K562 (cell line): ENCODE measurements at regions not wholly inside any gene's neighbourhood (a gene's known extent, or its start where the extent isn't known, plus 50 kb on each side); places are given as distances from the start of the nearest gene placed in this dataset.

Source experiments
- ATAC-seq: fragments of 200-7000 bp; cut with Tn5 transposase; 3 replicates; pipeline ENCODE4 v1.9.1; 2020; ENCODE audit warnings: moderate library complexity
- BruUV-seq: library from RNA; stranded (reverse); fragments of 400-500 nt; replicated peaks from 2 replicates; lab custom pipeline; 2021; lab: Mats Ljungman, UMichigan
- CTCF ChIA-PET: fragments of 300-600 bp; formaldehyde crosslinking; extraction: SDS; loops from one replicate; lab custom pipeline; 2021; ENCODE audit warnings: low intra/inter-chr PET ratio; lab: Yijun Ruan, JAX
- POLR2A ChIA-PET: fragments of 300-600, 350-650 bp; sonication (Branson Sonifier 250); formaldehyde crosslinking; extraction: SDS; loops from one replicate; lab custom pipeline; 2021; ENCODE audit warnings: antibody characterized with exemption, inconsistent platforms; lab: Yijun Ruan, JAX
- DNase-seq, 4 experiments: peaks; one replicate each; pipeline versions ENCODE4 v3.0.0 to v3.0.0-alpha.2; 2011 to 2018; ENCODE audit warnings: low spot score in 3 of 4, mixed read lengths in 3 of 4; ENCODE audit errors: extremely low read depth in 1 of 4
- FAIRE-seq: peaks from 2 replicates; lab custom pipeline; 2011; peaks lifted over from hg19 to GRCh38; lab: Jason Lieb, UNC
- H2AFZ ChIP-seq: 2 replicates; pipeline ENCODE4 v1.6.0; 2011; ENCODE audit warnings: low read depth, low read length, control low read depth, inconsistent platforms
- H3K27ac ChIP-seq: fragments of 200-600 bp; 3 replicates; pipeline ENCODE4 v1.8.0; 2011; ENCODE audit warnings: low read depth, mild to moderate bottlenecking, control low read depth, inconsistent platforms, low read length, moderate library complexity, mixed read lengths; ENCODE audit errors: extremely low read depth
- H3K27me3 ChIP-seq, 2 experiments: fragments of 300-600 bp in 1 of 2; 2 replicates in 1 of 2; 3 replicates in 1 of 2; pipeline versions ENCODE4 v1.6.0 to v1.8.0; 2011; ENCODE audit warnings: inconsistent platforms in 2 of 2, low read length in 2 of 2, mild to moderate bottlenecking in 1 of 2, mixed read lengths in 1 of 2, moderate library complexity in 1 of 2; ENCODE audit not compliant: control insufficient read depth in 2 of 2, insufficient read depth in 2 of 2
- H3K36me3 ChIP-seq: fragments of 300-600 bp; 3 replicates; pipeline ENCODE4 v1.8.0; 2011; ENCODE audit warnings: mild to moderate bottlenecking, low read length, inconsistent platforms; ENCODE audit not compliant: control insufficient read depth, insufficient read depth
- H3K4me1 ChIP-seq, 2 experiments: fragments of 200-600 bp in 1 of 2; replicated peaks in 1 of 2; 2 replicates in 1 of 2; 3 replicates in 1 of 2; pipeline versions ENCODE4 v1.5.1 to v1.8.0; 2011; ENCODE audit warnings: inconsistent platforms in 2 of 2, low read length in 2 of 2, mild to moderate bottlenecking in 1 of 2, mixed read lengths in 1 of 2, moderate library complexity in 1 of 2; ENCODE audit not compliant: control insufficient read depth in 2 of 2, insufficient read depth in 2 of 2
- H3K4me2 ChIP-seq: 2 replicates; pipeline ENCODE4 v1.6.1; 2011; ENCODE audit warnings: low read length, control low read depth, inconsistent platforms, mixed read lengths; ENCODE audit not compliant: insufficient read depth
- H3K4me3 ChIP-seq: fragments of 200-600 bp; sonication (generic), shearing (Covaris generic); 2 replicates; pipeline ENCODE4 v1.5.1; 2016; ENCODE audit warnings: control low read depth, inconsistent platforms
- H3K79me2 ChIP-seq: fragments of 200-600 bp; 3 replicates; pipeline ENCODE4 v1.8.0; 2011; ENCODE audit warnings: low read length, inconsistent platforms; ENCODE audit not compliant: control insufficient read depth, insufficient read depth
- H3K9ac ChIP-seq, 2 experiments: 2 replicates each; pipeline versions ENCODE4 v1.6.0 to v1.6.1; 2011; ENCODE audit warnings: low read depth in 2 of 2, low read length in 2 of 2, control low read depth in 1 of 2, inconsistent platforms in 1 of 2, mild to moderate bottlenecking in 1 of 2, mixed read lengths in 1 of 2; ENCODE audit not compliant: insufficient read depth in 1 of 2
- H3K9me1 ChIP-seq: one replicate; pipeline ENCODE4 v1.6.0; 2011; ENCODE audit warnings: inconsistent platforms, mild to moderate bottlenecking, low read length, moderate library complexity; ENCODE audit not compliant: control insufficient read depth, insufficient read depth
- H3K9me3 ChIP-seq: replicated peaks from 2 replicates; pipeline ENCODE4 v1.5.1; 2011; ENCODE audit warnings: low read depth, low read length, inconsistent platforms; ENCODE audit not compliant: control insufficient read depth, insufficient read depth
- H4K20me1 ChIP-seq: replicated peaks from 2 replicates; pipeline ENCODE4 v1.6.1; 2011; ENCODE audit warnings: low read length, inconsistent platforms, mixed read lengths; ENCODE audit not compliant: control insufficient read depth, insufficient read depth
- E2F4 ChIP-seq: sonication (generic); formaldehyde crosslinking; IDR thresholded peaks from 2 replicates; pipeline ENCODE4 v1.8.0; 2022; ENCODE audit warnings: mild to moderate bottlenecking, low read depth, missing genetic modification reagents
- STAG1 ChIP-seq: sonication (generic); formaldehyde crosslinking; IDR thresholded peaks from 2 replicates; pipeline ENCODE4 v1.5.0; 2020; ENCODE audit warnings: missing genetic modification reagents, borderline replicate concordance
- ZNF512 ChIP-seq: IDR thresholded peaks from 2 replicates; pipeline ENCODE4 v1.6.1; 2016; ENCODE audit warnings: missing genetic modification characterization, missing compliant biosample characterization
- ZSCAN32 ChIP-seq: fragments of 450-650 bp; formaldehyde crosslinking; IDR thresholded peaks from 2 replicates; pipeline ENCODE4 v1.4.0; 2020; ENCODE audit warnings: mild to moderate bottlenecking, moderate library complexity
- WGBS: fragments of 100-300 bp; shearing (Covaris generic); methylation state at CpG from one replicate; pipeline ENCODE4 v1.1.6; 2016; ENCODE audit warnings: low coverage, mixed read lengths; ENCODE audit not compliant: insufficient coverage; ENCODE audit errors: missing lambda C conversion rate; 5-methylcytosine and 5-hydroxymethylcytosine counted together
- in situ Hi-C: fragments of 300-500 bp; cut with MboI; formaldehyde crosslinking; loops from 4 replicates; pipeline ENCODE4 v1.15.0; 2018; ENCODE audit warnings: inconsistent platforms, mixed read lengths
- intact Hi-C: fragments of 100-400 bp; cut with micrococcal nuclease; formaldehyde crosslinking; loops from 2 replicates; pipeline ENCODE4 v1.14.2; 2022

GRCh38 chr2:607709-608108 is 69.5 kb downstream of the TMEM18 start (continued):
- TF ChIP-seq E2F4 (CRISPR knock-in tag) (no peak), STAG1 (CRISPR knock-in tag) (no peak)

- TF ChIP-seq ZSCAN32 (CRISPR knock-in tag), result no peak
- no peak for TF ChIP-seq ZNF512 (tag)
- Histone ChIP-seq H4K20me1 (no peaks in the 10 kb centered on the region), H3K9me1 (no peaks in the 10 kb centered on the region), H3K79me2 (no peaks in the 10 kb centered on the region), H3K9ac (no peak overlapping the region), H2AFZ (no peak overlapping the region), H3K4me3 (no peak overlapping the region), H3K36me3 (no peaks in the 10 kb centered on the region), H3K4me1 (peaks cover 0 to 4% of the 10 kb centered on the region in 2 experiments; a peak in 1 of 5 replicates), H3K4me2 (no peak overlapping the region), H3K9me3 (no peaks in the 10 kb centered on the region), H3K27ac (no peak overlapping the region), H3K27me3 (peaks cover 11 to 53% of the 10 kb centered on the region in 2 experiments; a peak in 4 of 5 replicates)
- ATAC-seq (no peak), DNase-seq (no peak), FAIRE-seq (no peak)
- ChIA-PET CTCF (interaction anchor here (0.7 kb wide), 1 partner anchor 406 kb away, joined by 3 read pairs; no protein-coding TSS in a partner anchor), POLR2A (no interaction called here)
- no TSS peak for BruUV-seq
- WGBS, result 0% methylated on average over 9 of the region's 9 CpGs
- in situ Hi-C loops (no loop called here), intact Hi-C loops (no loop called here)
Measured at GRCh38 chr2:607172-607571, 70.0 kb downstream of the TMEM18 start.
